HFFc6 (cell line): ENCODE measurements at regions not wholly inside any gene's neighbourhood (a gene's known extent, or its start where the extent isn't known, plus 50 kb on each side); places are given as distances from the start of the nearest gene placed in this dataset.

Experiments
- DNase-seq: peaks from one replicate; pipeline ENCODE4 v3.0.0-alpha.2; 2018
- H3K27ac Mint-ChIP-seq: 2 replicates; pipeline ENCODE4 v1.8.0; 2020; ENCODE audit warnings: mild to moderate bottlenecking, mixed read lengths
- H3K27me3 Mint-ChIP-seq: 2 replicates; pipeline ENCODE4 v1.8.0; 2021; ENCODE audit warnings: mild to moderate bottlenecking, moderate library complexity, mixed read lengths; ENCODE audit not compliant: insufficient read depth
- H3K36me3 Mint-ChIP-seq: 2 replicates; pipeline ENCODE4 v1.8.0; 2021; ENCODE audit warnings: low read depth, mixed read lengths
- H3K4me1 Mint-ChIP-seq: 2 replicates; pipeline ENCODE4 v1.8.0; 2020; ENCODE audit warnings: low read depth, mixed read lengths
- H3K4me3 Mint-ChIP-seq: 2 replicates; pipeline ENCODE4 v1.8.0; 2020; ENCODE audit warnings: mild to moderate bottlenecking, moderate library complexity, mixed read lengths
- H3K9me3 Mint-ChIP-seq: 2 replicates; pipeline ENCODE4 v1.8.0; 2020; ENCODE audit warnings: mild to moderate bottlenecking, mixed read lengths
- CTCF ChIP-seq: fragments of 200-600 bp; sonication (generic); IDR thresholded peaks from 2 replicates; pipeline ENCODE4 v1.5.0; 2021; ENCODE audit warnings: antibody characterized with exemption, mild to moderate bottlenecking

- Mint-ChIP-seq H3K9me3 (no peaks in the 10 kb centered on the region; the same call in 1 of the 2 replicates), H3K27me3 (no peaks in the 10 kb centered on the region), H3K4me1 (no peaks in the 10 kb centered on the region), H3K4me3 (no peak overlapping the region), H3K27ac (no peak overlapping the region), H3K36me3 (no peaks in the 10 kb centered on the region)
- TF ChIP-seq CTCF = no peak
- no peak for DNase-seq
Observed at GRCh38 chr5:51731421-51732029, 348.3 kb downstream of the ISL1 start.

GRCh38 chr5:51732304-51732703 is 349.1 kb downstream of the ISL1 start:
- H3K4me3 Mint-ChIP-seq = no peak overlapping the region
- DNase-seq = no peak
- no peaks in the 10 kb centered on the region for H3K36me3 Mint-ChIP-seq
- H3K9me3 Mint-ChIP-seq = peaks cover 4% of the 10 kb centered on the region; the same call in 1 of the 2 replicates
- H3K27ac Mint-ChIP-seq = no peak overlapping the region
- no peak for TF ChIP-seq CTCF
- H3K4me1 Mint-ChIP-seq = no peaks in the 10 kb centered on the region
- H3K27me3 Mint-ChIP-seq = no peaks in the 10 kb centered on the region

GRCh38 chr5:51734677-51735076 is 351.4 kb downstream of the ISL1 start:
- TF ChIP-seq CTCF = no peak

GRCh38 chr5:51746023-51746422 is 362.8 kb downstream of the ISL1 start:
- no peak overlapping the region for H3K27ac Mint-ChIP-seq
- TF ChIP-seq CTCF = no peak
- peaks cover 12% of the 10 kb centered on the region for H3K9me3 Mint-ChIP-seq
- no peak for DNase-seq
- no peaks in the 10 kb centered on the region for H3K4me1 Mint-ChIP-seq
- H3K4me3 Mint-ChIP-seq = no peak overlapping the region
- H3K36me3 Mint-ChIP-seq = no peaks in the 10 kb centered on the region
- no peaks in the 10 kb centered on the region for H3K27me3 Mint-ChIP-seq

More at GRCh38 chr5:51734677-51735076, 351.4 kb downstream of the ISL1 start:
- H3K36me3 Mint-ChIP-seq = no peaks in the 10 kb centered on the region
- peaks cover 7% of the 10 kb centered on the region; the same call in 1 of the 2 replicates for H3K9me3 Mint-ChIP-seq
- no peak overlapping the region for H3K4me3 Mint-ChIP-seq
- H3K27ac Mint-ChIP-seq = no peak overlapping the region
- no peaks in the 10 kb centered on the region for H3K27me3 Mint-ChIP-seq
- DNase-seq = no peak
- no peaks in the 10 kb centered on the region for H3K4me1 Mint-ChIP-seq

GRCh38 chr5:51748647-51749046 is 365.4 kb downstream of the ISL1 start:
- Mint-ChIP-seq H3K9me3 (peaks cover 4% of the 10 kb centered on the region; the same call in 1 of the 2 replicates), H3K27ac (no peak overlapping the region), H3K27me3 (no peaks in the 10 kb centered on the region), H3K36me3 (no peaks in the 10 kb centered on the region), H3K4me3 (no peak overlapping the region), H3K4me1 (no peaks in the 10 kb centered on the region)
- no peak for TF ChIP-seq CTCF
- no peak for DNase-seq
